ENCODE measurements at regions not wholly inside any gene's neighbourhood (a gene's known extent, or its start where the extent isn't known, plus 50 kb on each side); places are given as distances from the start of the nearest gene placed in this dataset.

GRCh38 chr11:15839061-15839460 is 517.3 kb downstream of the SOX6 start (continued):
- TF ChIP-seq, protein P1, sequence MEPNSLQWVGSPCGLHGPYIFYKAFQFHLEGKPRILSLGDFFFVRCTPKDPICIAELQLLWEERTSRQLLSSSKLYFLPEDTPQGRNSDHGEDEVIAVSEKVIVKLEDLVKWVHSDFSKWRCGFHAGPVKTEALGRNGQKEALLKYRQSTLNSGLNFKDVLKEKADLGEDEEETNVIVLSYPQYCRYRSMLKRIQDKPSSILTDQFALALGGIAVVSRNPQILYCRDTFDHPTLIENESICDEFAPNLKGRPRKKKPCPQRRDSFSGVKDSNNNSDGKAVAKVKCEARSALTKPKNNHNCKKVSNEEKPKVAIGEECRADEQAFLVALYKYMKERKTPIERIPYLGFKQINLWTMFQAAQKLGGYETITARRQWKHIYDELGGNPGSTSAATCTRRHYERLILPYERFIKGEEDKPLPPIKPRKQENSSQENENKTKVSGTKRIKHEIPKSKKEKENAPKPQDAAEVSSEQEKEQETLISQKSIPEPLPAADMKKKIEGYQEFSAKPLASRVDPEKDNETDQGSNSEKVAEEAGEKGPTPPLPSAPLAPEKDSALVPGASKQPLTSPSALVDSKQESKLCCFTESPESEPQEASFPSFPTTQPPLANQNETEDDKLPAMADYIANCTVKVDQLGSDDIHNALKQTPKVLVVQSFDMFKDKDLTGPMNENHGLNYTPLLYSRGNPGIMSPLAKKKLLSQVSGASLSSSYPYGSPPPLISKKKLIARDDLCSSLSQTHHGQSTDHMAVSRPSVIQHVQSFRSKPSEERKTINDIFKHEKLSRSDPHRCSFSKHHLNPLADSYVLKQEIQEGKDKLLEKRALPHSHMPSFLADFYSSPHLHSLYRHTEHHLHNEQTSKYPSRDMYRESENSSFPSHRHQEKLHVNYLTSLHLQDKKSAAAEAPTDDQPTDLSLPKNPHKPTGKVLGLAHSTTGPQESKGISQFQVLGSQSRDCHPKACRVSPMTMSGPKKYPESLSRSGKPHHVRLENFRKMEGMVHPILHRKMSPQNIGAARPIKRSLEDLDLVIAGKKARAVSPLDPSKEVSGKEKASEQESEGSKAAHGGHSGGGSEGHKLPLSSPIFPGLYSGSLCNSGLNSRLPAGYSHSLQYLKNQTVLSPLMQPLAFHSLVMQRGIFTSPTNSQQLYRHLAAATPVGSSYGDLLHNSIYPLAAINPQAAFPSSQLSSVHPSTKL (CRISPR knock-in tag; IDR thresholded peaks at IDR 0.05): no peak

- ATAC-seq: no peak
- no peak overlapping the region for H2AFZ ChIP-seq (ENCODE audit: low read length)
- no peak overlapping the region for H3K27ac ChIP-seq (ENCODE audit: extremely low read length, insufficient read depth, low read length)
- FAIRE-seq: no peak
- H4K20me1 ChIP-seq (ENCODE audit: insufficient read depth, low read length): no peaks in the 10 kb centered on the region
- H3K9ac ChIP-seq (ENCODE audit: insufficient read depth, low read depth, low read length): no peak overlapping the region
- intact Hi-C loops (cut with micrococcal nuclease; ENCODE audit: unreplicated experiment): no loop called here
- no peak overlapping the region for H3K4me3 ChIP-seq (replicated peaks in 1 of 3; ENCODE audit: insufficient read depth in 1 of 3, low read depth in 2 of 3, low read length in 3 of 3)
- no peaks in the 10 kb centered on the region for H3K79me2 ChIP-seq (ENCODE audit: insufficient read depth, low read length)
- no peaks in the 10 kb centered on the region for H3K36me3 ChIP-seq (replicated peaks in 1 of 2; ENCODE audit: control insufficient read depth in 1 of 2, insufficient read depth in 2 of 2, low read length in 2 of 2)
- no peaks in the 10 kb centered on the region for H3K9me3 ChIP-seq (ENCODE audit: low read length)
- peaks cover 0 to 3% of the 10 kb centered on the region in 2 experiments; a peak in 1 of 5 replicates for H3K27me3 ChIP-seq (ENCODE audit: control insufficient read depth in 1 of 2, insufficient read depth in 2 of 2, low read length in 2 of 2)
- no TSS peak for BruUV-seq (replicated peaks)
- H3K4me1 ChIP-seq (ENCODE audit: insufficient read depth, low read length): peaks cover 15% of the 10 kb centered on the region
- no peak for DNase-seq (ENCODE audit: low spot score)
- no peak overlapping the region for H3K4me2 ChIP-seq (ENCODE audit: low read depth, low read length)
- 65% methylated on average over 2 of the region's 2 CpGs for WGBS (ENCODE audit: low lambda C conversion rate)
- in situ Hi-C loops (cut with HindIII; ENCODE audit: extremely low pct_ligation_motif_present, low pct_unique_long_range_greater_than_20kb): no loop called here
- ChIA-PET CTCF (ENCODE audit: low intra/inter-chr PET ratio, low total read pairs) (no interaction called here), POLR2A (no interaction called here)
- TF ChIP-seq ZFP37 (CRISPR knock-in tag; IDR thresholded peaks at IDR 0.05; ENCODE audit: borderline replicate concordance) (no peak), KDM4B (CRISPR knock-in tag; IDR thresholded peaks at IDR 0.05) (no peak), ZNF646 (CRISPR knock-in tag; IDR thresholded peaks at IDR 0.05) (no peak), MIXL1 (CRISPR knock-in tag; IDR thresholded peaks at IDR 0.05) (no peak), THYN1 (CRISPR knock-in tag; IDR thresholded peaks at IDR 0.05; ENCODE audit: borderline replicate concordance, low read depth) (no peak), MIER2 (CRISPR knock-in tag; IDR thresholded peaks at IDR 0.05) (no peak)
- TF ChIP-seq, protein P2, sequence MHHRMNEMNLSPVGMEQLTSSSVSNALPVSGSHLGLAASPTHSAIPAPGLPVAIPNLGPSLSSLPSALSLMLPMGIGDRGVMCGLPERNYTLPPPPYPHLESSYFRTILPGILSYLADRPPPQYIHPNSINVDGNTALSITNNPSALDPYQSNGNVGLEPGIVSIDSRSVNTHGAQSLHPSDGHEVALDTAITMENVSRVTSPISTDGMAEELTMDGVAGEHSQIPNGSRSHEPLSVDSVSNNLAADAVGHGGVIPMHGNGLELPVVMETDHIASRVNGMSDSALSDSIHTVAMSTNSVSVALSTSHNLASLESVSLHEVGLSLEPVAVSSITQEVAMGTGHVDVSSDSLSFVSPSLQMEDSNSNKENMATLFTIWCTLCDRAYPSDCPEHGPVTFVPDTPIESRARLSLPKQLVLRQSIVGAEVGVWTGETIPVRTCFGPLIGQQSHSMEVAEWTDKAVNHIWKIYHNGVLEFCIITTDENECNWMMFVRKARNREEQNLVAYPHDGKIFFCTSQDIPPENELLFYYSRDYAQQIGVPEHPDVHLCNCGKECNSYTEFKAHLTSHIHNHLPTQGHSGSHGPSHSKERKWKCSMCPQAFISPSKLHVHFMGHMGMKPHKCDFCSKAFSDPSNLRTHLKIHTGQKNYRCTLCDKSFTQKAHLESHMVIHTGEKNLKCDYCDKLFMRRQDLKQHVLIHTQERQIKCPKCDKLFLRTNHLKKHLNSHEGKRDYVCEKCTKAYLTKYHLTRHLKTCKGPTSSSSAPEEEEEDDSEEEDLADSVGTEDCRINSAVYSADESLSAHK (CRISPR knock-in tag; IDR thresholded peaks at IDR 0.05; ENCODE audit: borderline replicate concordance): no peak
Observed at GRCh38 chr11:15840966-15841365, 515.4 kb downstream of the SOX6 start.
